HG03097 (cell line): ENCODE measurements at regions not wholly inside any gene's neighbourhood (a gene's known extent, or its start where the extent isn't known, plus 50 kb on each side); places are given as distances from the start of the nearest gene placed in this dataset.
A peak's percentile ranks its signal among the peaks of the same experiment; 100 is the strongest.

Source experiments
- ATAC-seq: cut with Tn5 transposase; IDR thresholded peaks from one replicate; pipeline ENCODE4 v1.9.1; 2021; ENCODE audit not compliant: unreplicated experiment, low FRiP score

DNA sequence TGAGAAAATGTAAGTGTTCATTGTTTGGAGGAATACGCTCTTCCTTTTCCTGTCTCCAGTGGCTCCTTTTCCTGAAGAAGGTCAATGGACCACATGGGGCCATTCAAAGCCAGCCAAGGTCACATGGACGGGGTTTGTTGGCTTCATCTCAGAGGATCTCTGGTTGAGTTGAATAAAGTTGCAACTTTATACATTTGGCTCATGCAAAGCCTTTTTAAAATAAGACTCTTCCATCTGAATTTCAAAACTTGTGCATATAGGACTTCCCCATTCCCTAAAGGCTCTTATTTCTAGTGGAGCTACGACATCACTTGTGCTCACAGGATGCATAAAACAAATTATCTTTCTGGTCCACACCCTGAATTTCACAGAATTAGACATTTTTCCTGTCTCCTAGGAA is 235.5 kb downstream of the CMPK2 start:
- ATAC-seq: no peak

DNA sequence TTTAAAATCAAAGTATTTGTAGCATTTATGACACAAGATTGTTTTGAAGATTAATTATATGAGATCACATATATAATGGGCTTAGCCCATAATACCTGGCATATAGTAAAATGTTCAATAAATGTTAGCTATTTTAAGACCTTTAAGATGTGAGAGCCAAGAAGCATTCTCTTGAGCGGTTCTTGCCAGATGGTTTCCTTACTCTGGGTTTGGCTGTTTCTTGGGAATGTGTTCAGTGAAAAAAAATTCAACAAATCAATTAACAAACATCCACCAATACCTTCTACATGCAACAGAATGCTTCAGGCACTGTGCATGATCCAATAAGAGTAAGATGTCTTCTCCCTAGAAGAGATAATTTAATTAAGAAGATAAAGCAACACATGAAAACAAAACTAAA is 230.4 kb downstream of the CMPK2 start:
- ATAC-seq: no peak

DNA sequence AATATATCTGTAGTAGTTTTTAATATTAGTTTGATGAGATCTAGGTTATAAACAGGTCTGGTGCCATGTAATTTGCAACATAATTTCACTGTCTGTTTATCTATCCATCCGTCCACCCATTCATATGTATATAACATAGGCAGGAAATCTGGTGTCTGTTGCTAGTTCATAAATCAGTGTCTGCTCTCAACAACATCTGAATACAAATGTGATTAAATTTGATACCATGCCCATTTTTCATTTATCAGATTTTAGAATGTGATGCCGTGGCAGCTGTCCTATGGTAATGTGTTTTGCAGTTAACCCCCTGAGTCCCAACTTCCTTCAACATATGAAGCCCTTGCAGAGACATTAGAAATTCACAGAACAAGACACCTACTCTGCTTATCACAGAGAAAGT is 228.4 kb downstream of the CMPK2 start:
- no peak for ATAC-seq

DNA sequence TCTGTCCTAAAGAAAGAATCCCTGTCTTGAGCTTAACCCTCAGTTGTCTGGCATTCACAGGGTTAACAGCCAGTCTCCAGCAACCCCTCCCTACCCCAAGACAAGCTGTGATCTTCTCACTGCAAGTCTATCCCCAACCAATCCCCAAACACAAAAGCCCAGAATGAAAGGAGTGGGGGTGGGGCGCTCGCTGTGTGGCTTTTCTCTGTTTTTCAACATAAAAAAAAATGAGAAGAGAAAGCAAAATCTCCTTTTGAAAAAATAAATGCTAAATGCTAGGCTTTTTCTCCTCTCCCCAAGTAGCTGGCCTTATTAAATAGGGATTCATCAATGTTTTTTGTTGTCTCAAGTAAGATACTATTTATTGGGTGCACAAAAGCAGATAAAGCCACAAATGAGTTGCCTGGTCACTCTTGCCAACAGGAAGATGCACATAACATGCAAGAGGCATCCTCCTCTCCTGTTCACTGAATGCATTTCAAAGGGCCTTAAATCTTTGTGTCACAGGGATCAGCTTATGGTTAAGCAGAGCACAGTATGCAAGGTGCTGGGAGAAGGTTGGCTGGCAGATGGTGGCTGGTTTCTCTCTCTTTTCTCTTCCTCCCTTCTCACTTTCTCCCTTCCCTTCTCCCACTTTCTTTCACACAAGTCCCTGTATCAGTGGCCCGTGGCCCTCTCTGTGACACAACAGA is 225.6 kb downstream of the CMPK2 start:
- ATAC-seq: no peak

DNA sequence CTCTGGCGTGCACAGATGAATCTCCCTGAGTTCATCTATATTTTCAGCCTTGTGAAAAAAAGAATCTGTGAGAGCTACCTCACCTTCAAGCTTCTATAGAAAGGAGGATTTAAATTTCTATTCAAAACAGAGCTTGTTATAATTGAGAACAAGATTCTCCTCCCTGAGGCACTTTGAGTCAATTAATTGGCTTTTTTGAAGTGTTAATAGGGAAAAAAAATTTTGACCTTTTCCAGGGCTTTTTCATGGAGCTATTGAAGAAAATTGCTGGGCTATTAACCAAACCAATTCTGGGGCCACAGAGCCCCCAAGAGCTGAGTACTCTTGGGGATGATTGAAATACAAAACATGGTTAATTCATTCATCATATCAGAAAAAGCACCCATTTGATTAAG is 225.1 kb downstream of the CMPK2 start:
- ATAC-seq: no peak

DNA sequence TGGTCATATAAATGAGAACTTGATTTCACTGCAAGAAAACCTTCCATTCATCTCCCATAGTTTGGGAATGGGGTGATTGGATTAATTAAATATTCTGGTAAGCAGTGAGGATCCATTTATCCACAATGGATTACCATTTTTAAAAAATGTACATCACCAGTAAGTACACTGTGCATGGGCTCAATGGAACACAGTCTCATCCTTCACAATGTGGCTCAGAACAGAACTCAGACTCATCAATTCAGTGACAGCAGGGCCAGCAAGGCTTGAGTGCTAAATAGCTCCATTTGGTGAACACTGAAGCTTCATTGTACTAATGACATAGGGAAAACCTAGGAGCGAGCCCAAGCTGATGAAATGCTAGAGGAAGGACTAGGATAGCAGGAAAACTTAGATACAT is 223.8 kb downstream of the CMPK2 start:
- no peak for ATAC-seq

DNA sequence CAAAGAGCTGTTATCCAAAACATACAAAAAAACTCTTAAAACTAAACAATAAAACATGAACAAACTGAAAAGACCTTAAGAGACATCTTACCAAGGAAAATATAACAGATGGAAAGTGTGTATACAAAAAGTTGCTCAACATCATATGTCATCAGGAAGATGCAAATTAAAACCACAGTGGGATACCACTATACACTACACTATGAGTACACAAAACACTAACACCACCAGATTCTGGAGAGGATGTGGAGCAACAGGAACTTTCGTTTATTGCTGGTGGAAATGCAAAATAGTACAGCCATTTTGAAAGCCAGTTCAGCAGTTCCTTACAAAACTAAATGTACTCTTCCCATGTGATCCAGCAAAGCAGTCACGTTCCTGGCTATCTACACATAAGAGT is 221.4 kb downstream of the CMPK2 start:
- ATAC-seq: no peak

DNA sequence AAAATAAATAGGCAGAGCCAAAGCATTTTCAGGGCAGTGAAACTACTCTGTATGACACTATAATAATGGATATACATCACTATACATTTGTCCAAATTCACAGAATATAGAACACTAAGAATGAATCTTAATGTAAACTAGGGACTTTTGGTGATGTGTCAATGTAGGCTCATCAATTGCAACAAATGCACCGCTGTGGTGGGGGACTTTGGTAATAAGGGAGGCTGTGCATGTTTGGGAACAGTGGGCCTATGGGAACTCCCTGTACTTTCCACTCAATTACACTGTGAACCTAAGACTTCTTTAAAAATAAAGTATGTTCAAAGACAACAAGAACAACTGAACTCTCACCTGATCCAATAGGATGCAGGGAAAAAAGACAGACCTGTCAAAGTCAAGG is 220.7 kb downstream of the CMPK2 start:
- no peak for ATAC-seq

DNA sequence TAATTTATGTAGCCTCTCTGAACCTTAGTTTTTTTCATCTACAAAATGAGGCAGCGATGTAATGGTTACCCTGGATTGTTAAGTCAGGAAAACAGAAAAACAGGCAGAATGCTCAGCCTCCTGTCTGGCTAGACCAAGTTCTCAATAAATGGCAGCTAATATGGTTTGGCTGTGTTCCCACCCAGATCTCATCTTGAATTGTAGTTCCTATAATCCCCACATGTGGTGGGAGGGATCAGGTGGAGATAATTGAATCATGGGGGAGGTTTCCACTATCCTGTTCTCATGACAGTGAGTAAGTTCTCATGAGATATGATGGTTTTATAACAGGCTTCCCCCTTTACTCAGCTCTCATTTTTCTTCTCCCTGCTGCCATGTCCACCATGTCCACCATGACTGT is 220.0 kb downstream of the CMPK2 start:
- ATAC-seq: no peak

DNA sequence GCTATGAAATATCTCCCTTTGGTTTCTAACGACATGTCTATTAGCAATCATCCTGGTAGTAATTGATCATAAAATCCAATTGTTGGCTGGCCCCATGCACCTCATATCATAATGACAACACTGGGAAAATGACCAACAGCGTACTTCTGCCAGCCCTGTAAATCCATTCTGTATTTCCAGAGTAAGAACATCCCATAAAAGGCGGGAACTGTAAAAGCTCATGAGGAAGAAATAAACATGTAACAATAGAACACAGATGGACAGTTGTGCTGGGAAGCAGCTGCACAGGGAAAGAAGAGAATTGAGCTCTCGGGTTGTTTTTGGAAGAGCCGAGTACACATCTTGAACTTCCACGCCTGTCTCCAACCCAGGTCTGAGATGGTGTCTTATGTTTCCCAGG is 218.7 kb downstream of the CMPK2 start:
- no peak for ATAC-seq

DNA sequence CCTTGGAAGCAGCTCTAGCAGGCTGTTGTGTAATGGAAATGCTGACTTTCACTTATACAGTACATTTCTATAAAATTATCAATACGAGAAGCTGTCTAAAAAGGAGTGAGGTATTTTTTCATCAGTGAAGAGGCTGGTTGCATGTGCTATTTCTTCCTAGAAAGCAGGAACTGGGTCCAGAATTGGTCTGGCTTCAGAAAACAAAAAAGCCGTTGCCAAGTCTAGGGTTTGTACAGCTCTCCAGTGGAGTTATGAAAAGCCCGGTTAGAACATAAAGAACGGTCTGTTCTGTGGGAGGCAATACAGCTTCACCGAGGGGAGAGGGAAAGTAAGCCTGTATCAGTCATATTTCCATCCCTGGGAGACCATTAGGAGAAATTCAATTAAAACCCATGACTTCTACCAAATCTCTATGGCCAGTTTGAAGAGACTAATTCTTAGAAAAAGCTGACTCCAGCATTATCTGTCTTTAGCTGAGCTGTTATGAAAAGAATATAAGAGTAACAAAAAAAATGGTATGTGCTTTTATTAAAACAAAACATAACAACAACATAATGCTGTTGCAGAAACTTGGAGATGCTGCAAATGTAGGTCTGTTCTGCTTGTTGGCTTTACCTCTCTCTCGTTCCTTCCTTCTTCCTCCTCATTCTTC is 217.0 kb downstream of the CMPK2 start:
- no peak for ATAC-seq

DNA sequence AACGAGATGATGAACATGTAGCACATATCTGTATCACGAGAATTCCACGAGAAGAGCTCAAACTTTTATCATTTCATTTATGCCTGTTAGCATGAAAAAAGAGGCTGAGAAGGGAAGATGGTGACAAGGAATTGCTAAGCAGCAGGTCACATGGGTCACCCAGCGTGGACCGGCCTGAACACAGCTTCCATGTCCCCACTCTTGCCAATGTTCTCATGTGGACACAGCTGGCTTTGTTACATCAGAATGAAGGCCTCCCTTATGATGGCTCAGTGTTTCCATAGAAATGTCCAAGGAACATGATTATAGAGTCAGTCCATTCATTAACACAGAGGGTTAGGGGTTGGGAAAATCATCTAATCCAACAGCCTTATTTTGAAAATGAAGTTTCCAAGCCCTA is 215.4 kb downstream of the CMPK2 start:
- ATAC-seq: no peak

DNA sequence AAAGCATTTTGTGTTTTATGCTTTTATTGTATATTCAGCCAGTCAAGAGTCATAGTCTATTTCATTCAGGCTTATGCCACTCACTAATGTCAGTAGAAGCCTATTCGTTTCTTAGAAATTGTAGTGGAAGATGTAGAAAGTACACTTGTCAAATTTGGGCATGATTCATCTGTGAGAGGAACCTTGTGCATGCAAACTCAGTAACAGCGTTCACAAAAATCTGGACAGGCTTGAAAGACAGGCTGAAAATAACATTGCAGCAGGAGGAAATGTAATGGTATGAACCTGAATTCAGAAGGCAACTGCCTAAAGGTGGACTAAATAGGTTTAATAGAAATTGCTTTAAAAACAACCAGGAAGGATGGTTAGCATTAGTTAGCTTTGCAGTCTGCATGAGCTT is 213.5 kb downstream of the CMPK2 start:
- no peak for ATAC-seq

DNA sequence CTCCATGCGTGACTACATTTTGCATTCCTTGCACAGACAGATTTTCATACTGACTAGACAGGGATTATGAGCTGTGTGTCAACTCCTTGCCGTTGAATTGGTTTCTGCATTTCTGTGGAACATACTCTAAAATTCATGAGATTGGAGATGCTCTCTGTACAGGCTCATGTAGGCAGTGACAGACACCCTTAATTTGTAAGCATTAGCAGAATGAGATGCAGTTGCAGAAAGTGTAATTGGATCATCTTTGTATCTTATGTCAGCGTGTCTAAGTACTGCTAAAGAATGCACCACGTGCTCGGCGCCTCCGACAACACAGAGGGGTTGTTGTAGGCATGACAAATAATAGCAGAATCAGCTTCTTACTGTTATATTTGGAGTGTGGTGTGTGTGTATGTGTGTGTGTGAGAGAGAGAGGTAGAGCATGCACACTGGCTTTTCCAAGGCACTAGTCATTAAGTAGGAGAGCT is 212.4 kb downstream of the CMPK2 start:
- ATAC-seq: no peak

DNA sequence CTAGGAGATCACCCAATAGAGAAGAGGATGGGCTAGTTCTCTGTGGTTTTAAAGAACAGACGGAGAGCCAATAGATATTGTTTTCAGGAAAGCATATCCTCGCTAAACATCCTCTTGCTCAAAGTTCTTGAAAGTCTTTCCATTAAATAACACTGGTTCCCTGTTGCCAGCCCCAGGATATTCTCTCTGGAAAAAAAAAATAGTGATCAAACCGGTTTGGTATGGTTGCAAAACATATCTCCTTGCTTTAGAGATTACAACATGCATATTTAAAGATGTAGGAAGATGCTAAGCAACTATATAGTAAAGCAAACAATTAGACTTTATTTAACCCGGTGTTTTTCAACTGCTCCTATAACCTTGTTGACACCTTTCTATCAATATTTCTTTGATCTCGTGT is 211.4 kb downstream of the CMPK2 start:
- ATAC-seq: no peak

DNA sequence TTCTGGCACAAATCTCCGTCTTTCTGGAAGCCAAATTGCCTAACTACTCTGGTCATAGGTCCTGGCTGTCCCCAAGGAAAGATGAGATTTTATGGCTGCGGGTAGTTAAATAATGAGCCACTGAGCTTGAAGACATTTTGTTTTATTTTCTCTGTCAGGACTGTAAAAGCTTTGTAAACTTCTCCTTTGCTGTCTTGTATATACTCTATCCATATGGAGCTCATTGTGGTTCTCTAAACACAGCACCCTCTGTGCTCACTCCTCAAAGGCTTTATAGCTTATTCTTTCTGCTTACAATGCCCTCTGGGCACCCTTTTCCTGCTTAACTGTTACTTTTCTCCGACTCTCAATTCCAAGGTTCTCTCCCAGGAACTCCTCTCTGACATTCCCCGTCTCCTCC is 209.1 kb downstream of the CMPK2 start:
- no peak for ATAC-seq

DNA sequence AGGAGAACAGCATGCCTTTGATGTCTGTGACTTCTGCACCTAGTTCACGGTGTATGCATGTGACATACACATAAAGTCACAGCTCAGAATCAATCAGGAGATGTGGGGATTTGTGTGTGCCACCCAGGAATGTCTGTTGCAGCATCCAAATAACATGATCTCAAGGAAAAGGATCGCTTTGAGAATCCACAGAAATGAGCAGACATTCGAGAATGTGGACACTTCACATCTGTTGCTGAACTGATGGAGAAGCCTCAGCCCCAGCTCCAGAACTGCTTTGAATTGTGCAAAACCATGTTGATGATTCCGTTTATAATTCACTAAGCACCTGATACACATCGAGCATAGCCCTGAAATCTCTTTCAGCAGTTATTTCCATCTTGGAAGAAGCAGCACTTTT is 208.6 kb downstream of the CMPK2 start:
- no peak for ATAC-seq

DNA sequence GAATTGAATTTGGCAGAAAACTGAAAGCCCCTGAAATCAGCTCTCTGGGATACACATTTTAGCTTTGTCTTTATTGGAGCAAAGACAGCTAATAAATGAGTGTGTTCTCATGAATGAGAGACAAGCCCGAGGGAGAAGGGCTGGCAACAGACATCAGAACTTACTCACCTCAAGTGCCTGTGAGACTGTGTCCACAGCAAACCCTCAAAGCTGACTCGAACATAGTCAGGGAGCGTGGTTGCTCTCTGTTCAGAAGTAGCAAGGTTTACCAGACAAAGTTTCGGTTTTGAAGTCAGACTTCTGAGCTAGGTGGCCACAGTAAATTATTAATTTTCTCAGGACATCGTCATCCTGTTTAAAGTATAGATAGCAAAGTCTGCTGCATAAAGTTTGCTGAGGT is 207.9 kb downstream of the CMPK2 start:
- peak; percentile 92 for ATAC-seq

DNA sequence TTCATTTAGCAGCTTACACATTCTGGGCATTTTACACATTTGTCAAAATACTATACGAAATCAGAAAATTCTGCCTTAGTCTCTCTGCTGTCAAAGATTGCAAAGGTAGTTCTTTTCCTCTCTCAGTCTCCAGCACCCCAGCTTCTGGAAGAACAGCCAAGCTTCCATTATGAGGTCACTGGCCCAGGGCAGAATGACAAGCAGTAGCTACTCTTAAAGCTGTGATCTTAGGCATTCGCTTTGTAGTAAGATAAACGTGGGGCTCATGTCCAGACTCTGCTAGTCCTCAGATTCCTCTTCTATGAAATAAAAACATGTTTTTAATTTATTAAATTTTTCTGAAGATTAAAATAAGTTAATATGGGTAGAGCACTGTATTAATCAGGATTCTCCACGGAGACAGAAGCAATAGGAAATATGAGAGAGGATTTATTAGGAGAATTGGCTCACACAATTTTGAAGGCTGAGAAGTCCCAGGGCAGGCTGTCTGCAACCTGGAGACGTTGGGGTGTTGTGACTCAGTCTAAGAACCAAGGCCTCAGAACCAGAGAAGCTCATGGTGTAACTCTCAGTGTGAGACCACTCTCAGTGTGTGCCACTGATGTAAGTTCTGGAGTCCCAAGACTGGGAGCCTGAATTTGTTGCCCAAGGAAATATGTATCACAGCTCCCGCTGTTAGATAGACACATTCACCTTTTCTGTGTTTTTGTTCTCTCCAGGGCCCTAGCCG is 201.2 kb downstream of the CMPK2 start:
- ATAC-seq: no peak

DNA sequence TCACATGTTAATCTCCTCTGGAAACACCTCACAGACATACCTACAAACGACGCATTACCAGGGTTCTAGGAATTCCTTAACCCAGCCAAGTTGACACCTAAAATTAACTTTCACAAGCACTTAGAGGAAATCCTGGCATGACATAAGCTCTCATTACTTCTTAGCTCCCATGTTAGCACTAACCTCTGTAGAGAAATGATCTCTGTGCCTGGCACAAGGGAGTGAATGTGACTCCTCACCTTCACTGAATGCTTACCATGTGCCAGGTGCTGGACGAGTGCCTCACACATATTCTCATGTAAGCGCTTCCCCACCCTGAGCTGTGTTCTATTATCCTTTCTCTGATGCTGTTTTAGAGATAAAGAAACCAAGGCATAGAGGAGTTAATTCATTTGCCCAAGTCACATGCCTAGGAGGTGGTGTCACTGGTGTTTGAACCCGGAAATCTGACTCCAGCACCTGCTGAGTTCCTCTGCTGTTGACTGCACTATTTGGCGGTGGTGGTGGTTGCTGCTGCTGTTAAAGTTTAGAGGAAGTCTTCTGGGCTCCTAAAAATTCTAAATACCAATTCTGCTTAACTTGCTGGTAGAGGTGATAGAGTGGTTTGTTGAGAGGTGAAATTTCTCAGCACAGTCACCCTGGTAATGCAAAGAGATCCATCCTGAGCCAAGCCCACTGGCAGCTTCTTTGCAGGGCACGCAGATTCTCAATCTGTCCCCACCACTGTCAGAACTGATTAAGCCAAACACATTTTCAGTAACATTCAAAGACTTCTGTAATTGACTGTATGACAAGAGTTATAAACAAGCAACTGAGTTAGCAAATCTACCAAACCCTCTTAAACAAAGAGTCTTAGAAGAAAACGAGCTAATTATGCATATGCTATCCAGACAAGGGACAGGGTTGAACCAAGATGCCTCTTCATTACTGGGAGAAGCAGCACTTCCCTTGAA is 200.3 kb downstream of the CMPK2 start:
- ATAC-seq: no peak

DNA sequence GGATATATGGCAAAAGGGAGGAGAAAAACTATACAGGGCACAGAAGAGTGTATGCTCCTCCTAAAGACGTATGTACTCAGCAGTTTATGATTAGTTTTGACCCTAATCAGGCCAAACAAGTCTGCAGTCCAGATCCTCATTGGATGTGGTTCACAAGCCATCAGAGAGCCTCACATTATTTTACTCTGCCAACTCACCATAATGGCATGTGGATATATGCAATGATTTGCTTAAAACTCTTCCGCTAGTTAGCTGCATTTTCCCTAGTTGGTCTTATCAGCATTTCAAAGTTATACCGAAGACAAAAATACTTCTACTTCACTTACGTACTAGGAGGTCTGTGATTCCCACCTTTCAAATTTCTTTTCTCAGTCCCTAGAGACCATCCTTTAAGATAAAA is 198.4 kb downstream of the CMPK2 start:
- ATAC-seq: no peak
